ENCODE measurements at regions not wholly inside any gene's neighbourhood (a gene's known extent, or its start where the extent isn't known, plus 50 kb on each side); places are given as distances from the start of the nearest gene placed in this dataset.

- no peak for DNase-seq
These were observed 278.1 kb downstream of the AJAP1 start for GRCh38 chr1:4932311-4933030.

GRCh38 chr1:4931486-4931885 lies 277.1 kb downstream of the AJAP1 start:
- no peak for DNase-seq

GRCh38 chr1:4928186-4928585 lies 273.8 kb downstream of the AJAP1 start:
- no peak for DNase-seq

- no peak for DNase-seq
These were observed 269.9 kb downstream of the AJAP1 start for GRCh38 chr1:4924356-4924755.

GRCh38 chr1:4916610-4917009 lies 262.2 kb downstream of the AJAP1 start:
- no peak for DNase-seq

GRCh38 chr1:4915154-4915553 lies 260.7 kb downstream of the AJAP1 start:
- DNase-seq = no peak

- no peak for DNase-seq
These were observed 254.1 kb downstream of the AJAP1 start for GRCh38 chr1:4908486-4908885.

GRCh38 chr1:4894566-4894965 lies 240.2 kb downstream of the AJAP1 start:
- no peak for DNase-seq

- DNase-seq = no peak
These were observed 226.2 kb downstream of the AJAP1 start for GRCh38 chr1:4880626-4881025.

GRCh38 chr1:4877426-4877825 lies 223.0 kb downstream of the AJAP1 start:
- DNase-seq = no peak

GRCh38 chr1:4871373-4871772 lies 217.0 kb downstream of the AJAP1 start:
- DNase-seq = no peak

GRCh38 chr1:4868521-4868920 lies 214.1 kb downstream of the AJAP1 start:
- DNase-seq = no peak

GRCh38 chr1:4856396-4856795 lies 202.0 kb downstream of the AJAP1 start:
- no peak for DNase-seq

GRCh38 chr1:4854367-4854766 lies 200.0 kb downstream of the AJAP1 start:
- DNase-seq = no peak

GRCh38 chr1:4853904-4854303 lies 199.5 kb downstream of the AJAP1 start:
- no peak for DNase-seq

- DNase-seq = no peak
These were observed 197.1 kb downstream of the AJAP1 start for GRCh38 chr1:4851385-4852065.

GRCh38 chr1:4848431-4848830 lies 194.0 kb downstream of the AJAP1 start:
- no peak for DNase-seq

GRCh38 chr1:4847711-4848110 lies 193.3 kb downstream of the AJAP1 start:
- DNase-seq = no peak

Data from KG1 (cell line).